Stimulated activated CD8-positive, alpha-beta memory T cell treated with anti-CD3 and anti-CD28 coated beads, Interleukin-7, amount 100 ng/mL, for 48 hours (primary cell): ENCODE measurements at regions not wholly inside any gene's neighbourhood (a gene's known extent, or its start where the extent isn't known, plus 50 kb on each side); places are given as distances from the start of the nearest gene placed in this dataset.
"Not testable (repeated sequence)": the region's sequence is repeated elsewhere in the genome, so short reads cannot be mapped to it uniquely, and the experiment has no call there.

Experiments used
- DNase-seq, 2 donors: peaks; one replicate each; pipeline ENCODE4 v3.0.0-alpha.2; 2020; ENCODE audit warnings: low read depth in 1 of 2; ENCODE audit errors: extremely low read depth in 1 of 2

GRCh38 chr14:30064454-30064853 lies 136.8 kb upstream of the PRKD1 start:
- no peak for DNase-seq

GRCh38 chr14:30069536-30069935 lies 141.9 kb upstream of the PRKD1 start:
- DNase-seq = no peak

- not testable (repeated sequence) for DNase-seq
Observed at GRCh38 chr14:30072454-30072853, 144.8 kb upstream of the PRKD1 start.

GRCh38 chr14:30077946-30078345 lies 150.3 kb upstream of the PRKD1 start:
- no peak for DNase-seq

- DNase-seq = no peak
Observed at GRCh38 chr14:30078811-30079402, 151.3 kb upstream of the PRKD1 start.

GRCh38 chr14:30082486-30082885 lies 154.8 kb upstream of the PRKD1 start:
- DNase-seq = no peak

- no peak for DNase-seq
Observed at GRCh38 chr14:30084811-30085210, 157.2 kb upstream of the PRKD1 start.

GRCh38 chr14:30085943-30086342 lies 158.3 kb upstream of the PRKD1 start:
- no peak for DNase-seq

- no peak for DNase-seq
Observed at GRCh38 chr14:30088620-30089019, 161.0 kb upstream of the PRKD1 start.

GRCh38 chr14:30108975-30109700 lies 181.5 kb upstream of the PRKD1 start:
- no peak for DNase-seq

GRCh38 chr14:30114051-30114450 lies 186.4 kb upstream of the PRKD1 start:
- no peak for DNase-seq

- DNase-seq = no peak
Observed at GRCh38 chr14:30115756-30116155, 188.1 kb upstream of the PRKD1 start.

- DNase-seq = no peak
Observed at GRCh38 chr14:30118992-30119640, 191.5 kb upstream of the PRKD1 start.

- no peak for DNase-seq
Observed at GRCh38 chr14:30125322-30125979, 197.8 kb upstream of the PRKD1 start.

GRCh38 chr14:30129807-30130206 lies 202.2 kb upstream of the PRKD1 start:
- DNase-seq = no peak

- no peak for DNase-seq
Observed at GRCh38 chr14:30131581-30132097, 204.0 kb upstream of the PRKD1 start.

- DNase-seq = no peak
Observed at GRCh38 chr14:30132196-30132595, 204.5 kb upstream of the PRKD1 start.

- no peak for DNase-seq
Observed at GRCh38 chr14:30134936-30135335, 207.3 kb upstream of the PRKD1 start.

- no peak for DNase-seq
Observed at GRCh38 chr14:30138567-30138966, 210.9 kb upstream of the PRKD1 start.

- no peak for DNase-seq
Observed at GRCh38 chr14:30142216-30142615, 214.6 kb upstream of the PRKD1 start.

- no peak for DNase-seq
Observed at GRCh38 chr14:30143627-30144026, 216.0 kb upstream of the PRKD1 start.
